Mesenchymal stem cell (in vitro differentiated cells and primary cell): ENCODE measurements at regions not wholly inside any gene's neighbourhood (a gene's known extent, or its start where the extent isn't known, plus 50 kb on each side); places are given as distances from the start of the nearest gene placed in this dataset.

ENCODE experiments used
- DNase-seq: peaks from one replicate; pipeline ENCODE4 v3.0.0-alpha.2; 2013
- H2AFZ ChIP-seq: one replicate; pipeline ENCODE4 v1.6.1; 2013; ENCODE audit warnings: low read depth, mild to moderate bottlenecking, control low read depth, inconsistent platforms, low read length, moderate library complexity
- H2AK5ac ChIP-seq: 2 replicates; pipeline ENCODE4 v1.6.1; 2013; ENCODE audit warnings: low read length, moderate library complexity, mild to moderate bottlenecking, inconsistent platforms; ENCODE audit not compliant: severe bottlenecking
- H2BK120ac ChIP-seq: one replicate; pipeline ENCODE4 v1.6.1; 2013; ENCODE audit warnings: low read depth, mild to moderate bottlenecking, inconsistent platforms, low read length, moderate library complexity
- H2BK12ac ChIP-seq, 2 experiments: one replicate each; pipeline ENCODE4 v1.6.1; 2013; ENCODE audit warnings: inconsistent platforms in 2 of 2, low read length in 2 of 2, mild to moderate bottlenecking in 2 of 2, moderate library complexity in 2 of 2, control low read depth in 1 of 2
- H2BK15ac ChIP-seq: one replicate; pipeline ENCODE4 v1.6.1; 2013; ENCODE audit warnings: mild to moderate bottlenecking, low read depth, inconsistent platforms; ENCODE audit not compliant: poor library complexity, severe bottlenecking
- H2BK5ac ChIP-seq: 2 replicates; pipeline ENCODE4 v1.6.1; 2013; ENCODE audit warnings: low read depth, mild to moderate bottlenecking, low read length, control low read depth, inconsistent platforms; ENCODE audit not compliant: poor library complexity, severe bottlenecking
- H3K14ac ChIP-seq, 2 experiments: one replicate each; pipeline ENCODE4 v1.6.1; 2013; ENCODE audit warnings: inconsistent platforms in 2 of 2, low read length in 2 of 2, control low read depth in 1 of 2, mild to moderate bottlenecking in 1 of 2, moderate library complexity in 1 of 2
- H3K18ac ChIP-seq, 2 experiments: one replicate each; pipeline ENCODE4 v1.6.1; 2013; ENCODE audit warnings: inconsistent platforms in 2 of 2, low read length in 2 of 2, control low read depth in 1 of 2, low read depth in 1 of 2, mild to moderate bottlenecking in 1 of 2
- H3K23ac ChIP-seq, 2 experiments: one replicate each; pipeline ENCODE4 v1.6.1; 2013; ENCODE audit warnings: inconsistent platforms in 2 of 2, low read length in 2 of 2, mild to moderate bottlenecking in 2 of 2, moderate library complexity in 2 of 2, control low read depth in 1 of 2
- H3K27ac ChIP-seq: 2 replicates; pipeline ENCODE4 v1.5.1; 2013; ENCODE audit warnings: mild to moderate bottlenecking, moderate library complexity, low read length, control low read depth, inconsistent platforms; ENCODE audit not compliant: poor library complexity, severe bottlenecking
- H3K27me3 ChIP-seq, 2 experiments: 2 replicates each; pipeline versions ENCODE4 v1.6.1 to v1.7.0; 2013; ENCODE audit warnings: low read length in 2 of 2, mild to moderate bottlenecking in 2 of 2, moderate library complexity in 2 of 2, control low read depth in 1 of 2, inconsistent platforms in 1 of 2; ENCODE audit not compliant: control insufficient read depth in 1 of 2, insufficient read depth in 1 of 2
- H3K36me3 ChIP-seq, 2 experiments: 2 replicates each; pipeline versions ENCODE4 v1.6.1 to v1.7.0; 2013; ENCODE audit warnings: low read length in 2 of 2, control low read depth in 1 of 2, inconsistent platforms in 1 of 2, low read depth in 1 of 2, mild to moderate bottlenecking in 1 of 2; ENCODE audit not compliant: insufficient read depth in 2 of 2, control insufficient read depth in 1 of 2
- H3K4ac ChIP-seq, 2 experiments: one replicate each; pipeline ENCODE4 v1.6.1; 2013; ENCODE audit warnings: inconsistent platforms in 2 of 2, low read length in 2 of 2, mild to moderate bottlenecking in 2 of 2, moderate library complexity in 2 of 2, control low read depth in 1 of 2, low read depth in 1 of 2
- H3K4me1 ChIP-seq: 2 replicates; pipeline ENCODE4 v1.6.1; 2013; ENCODE audit warnings: low read depth, low read length, control low read depth; ENCODE audit not compliant: control insufficient read depth, insufficient read depth
- H3K4me2 ChIP-seq: 2 replicates; pipeline ENCODE4 v1.6.1; 2013; ENCODE audit warnings: low read length, mild to moderate bottlenecking, inconsistent platforms; ENCODE audit not compliant: poor library complexity, severe bottlenecking
- H3K4me3 ChIP-seq, 2 experiments: 2 replicates each; pipeline versions ENCODE4 v1.5.1 to v1.7.0; 2013; ENCODE audit warnings: low read length in 2 of 2, mild to moderate bottlenecking in 2 of 2, control low read depth in 1 of 2, low read depth in 1 of 2; ENCODE audit not compliant: insufficient read depth in 1 of 2
- H3K79me1 ChIP-seq: replicated peaks from 2 replicates; pipeline ENCODE4 v1.6.1; 2013; ENCODE audit warnings: mild to moderate bottlenecking, control low read depth, low read length, inconsistent platforms; ENCODE audit not compliant: poor library complexity, severe bottlenecking
- H3K9ac ChIP-seq: 2 replicates; pipeline ENCODE4 v1.7.0; 2013; ENCODE audit warnings: mild to moderate bottlenecking, low read length, moderate library complexity
- H3K9me3 ChIP-seq: 2 replicates; pipeline ENCODE4 v1.7.0; 2013; ENCODE audit warnings: mild to moderate bottlenecking, low read length; ENCODE audit not compliant: control insufficient read depth
- H4K8ac ChIP-seq: one replicate; pipeline ENCODE4 v1.6.1; 2013; ENCODE audit warnings: inconsistent platforms, mild to moderate bottlenecking, low read length, moderate library complexity
- H4K91ac ChIP-seq: one replicate; pipeline ENCODE4 v1.6.1; 2013; ENCODE audit warnings: mild to moderate bottlenecking, low read length, inconsistent platforms
- WGBS: methylation state at CpG from one replicate; pipeline ENCODE4 v1.1.7; 2013; ENCODE audit warnings: mixed read lengths; 5-methylcytosine and 5-hydroxymethylcytosine counted together

DNA sequence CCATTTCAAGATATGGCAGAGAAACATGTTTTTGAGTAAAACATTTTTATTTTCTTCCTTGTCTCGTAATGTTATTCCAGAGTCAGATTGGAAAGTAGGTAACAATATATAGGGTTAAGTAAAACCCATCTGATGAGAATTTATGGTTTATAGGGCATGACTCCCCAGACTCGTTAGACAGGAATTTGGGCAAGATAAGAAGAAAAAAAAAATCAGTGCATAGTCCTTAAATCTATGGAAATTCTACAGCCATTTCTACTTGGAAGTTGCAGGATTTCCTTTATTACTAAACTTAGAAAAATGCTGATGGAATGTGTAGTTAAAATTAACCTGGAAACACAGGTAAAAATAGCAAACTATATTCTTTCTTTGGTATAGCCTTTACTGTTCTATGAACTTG lies 366.1 kb upstream of the MAGEB16 start:
- H3K4me2 ChIP-seq: no peak overlapping the region
- no peaks in the 10 kb centered on the region for H3K27me3 ChIP-seq
- DNase-seq: no peak
- no peak overlapping the region for H4K91ac ChIP-seq
- no peak overlapping the region for H2BK120ac ChIP-seq
- no peak overlapping the region for H2AFZ ChIP-seq
- H3K14ac ChIP-seq: no peak overlapping the region
- H2BK15ac ChIP-seq: no peak overlapping the region
- H2BK5ac ChIP-seq: no peak overlapping the region
- no peaks in the 10 kb centered on the region for H3K36me3 ChIP-seq
- no peak overlapping the region for H3K9ac ChIP-seq
- no peak overlapping the region for H3K4ac ChIP-seq
- H3K27ac ChIP-seq: no peak overlapping the region
- H3K23ac ChIP-seq: no peak overlapping the region
- peaks cover 17% of the 10 kb centered on the region for H3K9me3 ChIP-seq
- H3K4me3 ChIP-seq: no peak overlapping the region
- H3K4me1 ChIP-seq: no peaks in the 10 kb centered on the region
- H2AK5ac ChIP-seq: no peak overlapping the region
- H3K18ac ChIP-seq: no peak overlapping the region
- no peak overlapping the region for H2BK12ac ChIP-seq
- no peak overlapping the region for H4K8ac ChIP-seq
- 88% methylated on average over 1 of the region's 2 CpGs for WGBS
- H3K79me1 ChIP-seq: no peaks in the 10 kb centered on the region

DNA sequence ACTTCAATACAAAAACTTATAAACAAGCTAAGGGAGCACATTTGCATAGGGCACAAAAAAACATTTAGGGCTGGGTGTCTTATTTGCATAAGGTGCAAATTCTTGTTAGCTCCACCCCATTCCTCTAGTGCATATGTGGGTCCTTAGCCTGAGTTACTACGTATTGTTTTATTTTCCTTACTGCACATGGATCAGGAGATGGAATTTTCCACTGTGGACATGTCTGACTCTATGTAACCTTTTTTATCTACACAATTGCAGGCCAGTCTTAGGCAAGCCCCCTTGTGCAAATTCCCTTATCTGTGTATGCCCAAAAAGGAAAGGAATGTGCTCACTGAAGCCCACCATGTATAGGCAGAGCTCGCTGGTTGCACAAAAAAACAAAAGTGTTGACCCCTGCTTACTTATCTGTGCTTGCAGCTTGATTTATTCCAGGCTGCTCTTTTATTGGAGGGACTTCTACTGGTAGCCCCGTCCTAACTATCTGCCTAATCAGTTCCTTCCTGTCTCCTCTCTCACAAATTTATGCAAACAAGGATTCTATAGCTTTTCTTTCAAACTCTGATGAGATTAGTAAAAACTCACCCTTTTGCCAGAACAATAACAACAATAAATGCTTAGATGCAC lies 359.0 kb upstream of the MAGEB16 start:
- no peak overlapping the region for H3K18ac ChIP-seq
- no peaks in the 10 kb centered on the region for H3K4me1 ChIP-seq
- DNase-seq: no peak
- no peaks in the 10 kb centered on the region for H3K36me3 ChIP-seq
- peaks cover 33% of the 10 kb centered on the region for H3K9me3 ChIP-seq
- H4K91ac ChIP-seq: no peak overlapping the region
- H3K9ac ChIP-seq: no peak overlapping the region
- no peak overlapping the region for H3K4ac ChIP-seq
- H3K4me2 ChIP-seq: no peak overlapping the region
- no peak overlapping the region for H3K4me3 ChIP-seq
- H3K23ac ChIP-seq: no peak overlapping the region
- no peaks in the 10 kb centered on the region for H3K79me1 ChIP-seq
- 33% methylated on average over 3 of the region's 3 CpGs for WGBS
- no peak overlapping the region for H4K8ac ChIP-seq
- H2BK15ac ChIP-seq: no peak overlapping the region
- no peaks in the 10 kb centered on the region for H3K27me3 ChIP-seq
- H2BK5ac ChIP-seq: no peak overlapping the region
- H3K27ac ChIP-seq: no peak overlapping the region
- no peak overlapping the region for H2BK12ac ChIP-seq
- H2BK120ac ChIP-seq: no peak overlapping the region
- no peak overlapping the region for H2AK5ac ChIP-seq
- H3K14ac ChIP-seq: no peak overlapping the region
- H2AFZ ChIP-seq: no peak overlapping the region

DNA sequence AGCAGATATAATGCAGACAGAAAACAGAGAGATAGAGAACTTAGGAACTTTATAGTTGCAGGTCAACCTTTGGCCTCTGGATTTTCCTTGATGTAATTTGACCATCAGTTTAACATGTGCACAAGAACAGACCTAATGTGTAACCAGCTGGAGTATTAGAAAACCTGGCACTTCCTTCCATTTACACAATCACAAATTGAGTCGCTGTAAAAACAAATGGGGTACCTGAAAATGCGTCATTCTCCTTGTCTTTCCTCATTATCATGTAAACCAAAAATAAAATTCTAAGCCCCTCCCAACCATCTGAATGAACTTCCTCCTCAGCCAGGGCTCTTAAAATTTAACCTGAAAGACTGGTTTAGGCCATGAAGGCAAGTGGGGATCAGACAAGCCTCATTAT lies 358.4 kb upstream of the MAGEB16 start:
- DNase-seq: no peak
- no peak overlapping the region for H2BK5ac ChIP-seq
- H3K18ac ChIP-seq: no peak overlapping the region
- no peak overlapping the region for H4K8ac ChIP-seq
- no peak overlapping the region for H4K91ac ChIP-seq
- H3K9me3 ChIP-seq: peaks cover 32% of the 10 kb centered on the region
- H3K79me1 ChIP-seq: no peaks in the 10 kb centered on the region
- WGBS: 82% methylated on average over 2 of the region's 2 CpGs
- no peak overlapping the region for H2BK15ac ChIP-seq
- H3K4me3 ChIP-seq: no peak overlapping the region
- H3K36me3 ChIP-seq: no peaks in the 10 kb centered on the region
- H3K27ac ChIP-seq: no peak overlapping the region
- H3K4ac ChIP-seq: no peak overlapping the region
- no peak overlapping the region for H2AFZ ChIP-seq
- no peak overlapping the region for H3K4me2 ChIP-seq
- H3K9ac ChIP-seq: no peak overlapping the region
- no peak overlapping the region for H2BK12ac ChIP-seq
- H2BK120ac ChIP-seq: no peak overlapping the region
- no peak overlapping the region for H3K23ac ChIP-seq
- H3K14ac ChIP-seq: no peak overlapping the region
- H2AK5ac ChIP-seq: no peak overlapping the region
- no peaks in the 10 kb centered on the region for H3K4me1 ChIP-seq
- no peaks in the 10 kb centered on the region for H3K27me3 ChIP-seq

DNA sequence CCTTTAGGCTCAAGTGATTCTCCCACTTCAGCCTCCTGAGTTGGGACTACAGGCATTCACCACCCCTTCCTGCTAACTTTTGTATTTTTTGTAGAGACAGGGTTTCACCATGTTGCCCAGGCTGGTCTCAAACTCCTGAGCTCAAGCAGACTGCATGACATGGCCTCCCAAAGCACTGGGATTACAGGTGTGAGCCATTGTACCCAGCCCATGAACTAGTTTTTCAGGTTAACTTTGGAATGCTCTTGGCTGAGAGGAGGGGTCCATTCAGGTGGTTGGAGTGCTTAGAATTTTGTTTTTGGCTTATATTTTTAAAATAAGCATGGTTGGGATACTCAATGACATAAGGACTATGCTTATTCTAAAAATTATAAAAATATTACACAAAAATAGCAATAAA lies 355.7 kb upstream of the MAGEB16 start:
- no peak overlapping the region for H3K14ac ChIP-seq
- H3K27me3 ChIP-seq: no peaks in the 10 kb centered on the region
- H2BK5ac ChIP-seq: no peak overlapping the region
- no peak overlapping the region for H2BK12ac ChIP-seq
- no peak overlapping the region for H2BK120ac ChIP-seq
- H3K18ac ChIP-seq: no peak overlapping the region
- H3K9me3 ChIP-seq: peaks cover 18% of the 10 kb centered on the region
- H4K91ac ChIP-seq: no peak overlapping the region
- H3K4ac ChIP-seq: no peak overlapping the region
- no peak for DNase-seq
- no peak overlapping the region for H3K23ac ChIP-seq
- H2AFZ ChIP-seq: no peak overlapping the region
- H3K36me3 ChIP-seq: no peaks in the 10 kb centered on the region
- no peak overlapping the region for H3K9ac ChIP-seq
- no peaks in the 10 kb centered on the region for H3K79me1 ChIP-seq
- H3K4me2 ChIP-seq: no peak overlapping the region
- no peak overlapping the region for H2BK15ac ChIP-seq
- H3K4me3 ChIP-seq: no peak overlapping the region
- H3K4me1 ChIP-seq: no peaks in the 10 kb centered on the region
- no peak overlapping the region for H4K8ac ChIP-seq
- H3K27ac ChIP-seq: peak overlapping the region; percentile 71
- peak overlapping the region; percentile 64 for H2AK5ac ChIP-seq
